Astrocyte (in vitro differentiated cells and primary cell): ENCODE measurements at regions not wholly inside any gene's neighbourhood (a gene's known extent, or its start where the extent isn't known, plus 50 kb on each side); places are given as distances from the start of the nearest gene placed in this dataset.

Experiments used
- DNase-seq: peaks from one replicate; pipeline ENCODE4 v3.0.0-alpha.2; 2010; ENCODE audit warnings: low read depth
- FAIRE-seq: peaks from 2 replicates; lab custom pipeline; 2011; peaks lifted over from hg19 to GRCh38; lab: Jason Lieb, UNC
- H2AFZ ChIP-seq: 2 replicates; pipeline ENCODE4 v1.6.0; 2012; ENCODE audit warnings: low read depth, low read length, inconsistent platforms
- H3K27ac ChIP-seq: 2 replicates; pipeline ENCODE4 v1.5.1; 2011; ENCODE audit warnings: low read depth, low read length, inconsistent platforms
- H3K27me3 ChIP-seq: 2 replicates; pipeline ENCODE4 v1.6.0; 2011; ENCODE audit warnings: low read length, inconsistent platforms; ENCODE audit not compliant: insufficient read depth
- H3K36me3 ChIP-seq: 2 replicates; pipeline ENCODE4 v1.5.1; 2011; ENCODE audit warnings: low read length, inconsistent platforms; ENCODE audit not compliant: insufficient read depth
- H3K4me1 ChIP-seq: 2 replicates; pipeline ENCODE4 v1.5.1; 2011; ENCODE audit warnings: low read length, inconsistent platforms; ENCODE audit not compliant: insufficient read depth
- H3K4me2 ChIP-seq: 2 replicates; pipeline ENCODE4 v1.6.0; 2012; ENCODE audit warnings: low read length, inconsistent platforms
- H3K4me3 ChIP-seq: 2 replicates; pipeline ENCODE4 v1.5.1; 2011; ENCODE audit warnings: low read depth, mild to moderate bottlenecking, low read length, inconsistent platforms; ENCODE audit not compliant: insufficient read depth
- H3K79me2 ChIP-seq: 2 replicates; pipeline ENCODE4 v1.6.0; 2012; ENCODE audit warnings: mild to moderate bottlenecking, low read length, inconsistent platforms; ENCODE audit not compliant: insufficient read depth
- H3K9ac ChIP-seq: 2 replicates; pipeline ENCODE4 v1.6.0; 2012; ENCODE audit warnings: mild to moderate bottlenecking, low read length, inconsistent platforms
- H3K9me3 ChIP-seq: 2 replicates; pipeline ENCODE4 v1.5.1; 2012; ENCODE audit warnings: low read depth, mild to moderate bottlenecking, low read length, inconsistent platforms; ENCODE audit not compliant: insufficient read depth
- H4K20me1 ChIP-seq: 2 replicates; pipeline ENCODE4 v1.6.0; 2012; ENCODE audit warnings: low read length, inconsistent platforms; ENCODE audit not compliant: insufficient read depth
- H3K27ac Mint-ChIP-seq: one replicate; pipeline ENCODE4 v1.8.0; 2021; ENCODE audit warnings: mild to moderate bottlenecking, mixed read lengths; ENCODE audit not compliant: unreplicated experiment
- H3K27me3 Mint-ChIP-seq: one replicate; pipeline ENCODE4 v1.8.0; 2021; ENCODE audit warnings: low read depth, mixed read lengths; ENCODE audit not compliant: unreplicated experiment
- H3K36me3 Mint-ChIP-seq: one replicate; pipeline ENCODE4 v1.8.0; 2021; ENCODE audit warnings: low read depth, mixed read lengths; ENCODE audit not compliant: unreplicated experiment
- H3K4me1 Mint-ChIP-seq: one replicate; pipeline ENCODE4 v1.8.0; 2021; ENCODE audit warnings: low read depth, mixed read lengths; ENCODE audit not compliant: unreplicated experiment
- H3K4me3 Mint-ChIP-seq: one replicate; pipeline ENCODE4 v1.8.0; 2021; ENCODE audit warnings: mild to moderate bottlenecking, moderate library complexity, mixed read lengths; ENCODE audit not compliant: unreplicated experiment
- H3K9me3 Mint-ChIP-seq: one replicate; pipeline ENCODE4 v1.8.0; 2021; ENCODE audit warnings: mild to moderate bottlenecking, mixed read lengths; ENCODE audit not compliant: unreplicated experiment
- CTCF ChIP-seq: IDR thresholded peaks from 2 replicates; pipeline ENCODE4 v1.5.1; 2011; ENCODE audit warnings: low read depth, mild to moderate bottlenecking, inconsistent platforms, low read length, moderate library complexity; ENCODE audit not compliant: insufficient read depth
- EZH2 ChIP-seq: IDR thresholded peaks from 2 replicates; pipeline ENCODE4 v1.6.1; 2012; ENCODE audit warnings: mild to moderate bottlenecking, low read length, inconsistent platforms; ENCODE audit not compliant: insufficient read depth

DNA sequence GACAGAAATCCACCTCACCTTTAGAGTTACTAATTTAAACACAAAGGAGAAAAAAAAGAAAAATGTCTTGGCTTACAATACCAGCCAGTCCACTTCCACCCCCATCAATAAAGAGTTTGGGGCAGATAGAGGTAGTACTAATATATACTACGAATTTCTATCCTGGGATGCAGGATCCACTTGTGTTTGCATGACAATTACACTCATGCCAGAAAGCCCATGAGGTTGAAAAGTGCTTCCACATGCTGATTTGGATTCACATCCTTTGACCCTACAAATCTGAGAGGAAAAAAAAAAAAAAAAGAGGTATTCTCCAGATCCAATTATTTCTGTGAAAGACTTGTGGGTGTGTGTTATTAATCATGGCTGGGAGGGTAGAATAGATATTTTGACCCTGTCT, 335.2 kb downstream of the SLITRK1 start:
- H3K4me1 ChIP-seq, result no peaks in the 10 kb centered on the region
- no peaks in the 10 kb centered on the region for H3K79me2 ChIP-seq
- Mint-ChIP-seq H3K9me3 (no peaks in the 10 kb centered on the region), H3K4me3 (no peak overlapping the region), H3K36me3 (no peaks in the 10 kb centered on the region), H3K27me3 (no peaks in the 10 kb centered on the region), H3K4me1 (no peaks in the 10 kb centered on the region), H3K27ac (no peak overlapping the region)
- no peaks in the 10 kb centered on the region for H4K20me1 ChIP-seq
- DNase-seq (no peak), FAIRE-seq (no peak)
- no peaks in the 10 kb centered on the region for H3K36me3 ChIP-seq
- no peak overlapping the region for H2AFZ ChIP-seq
- no peaks in the 10 kb centered on the region for H3K27me3 ChIP-seq
- no peak for TF ChIP-seq EZH2
- no peak for TF ChIP-seq CTCF
- H3K4me2 ChIP-seq, result no peak overlapping the region
- no peak overlapping the region for H3K9ac ChIP-seq
- no peaks in the 10 kb centered on the region for H3K9me3 ChIP-seq
- H3K4me3 ChIP-seq, result no peak overlapping the region
- no peak overlapping the region for H3K27ac ChIP-seq

GRCh38 chr13:83546476-83546875, 335.8 kb downstream of the SLITRK1 start:
- H3K27ac ChIP-seq, result no peak overlapping the region
- no peaks in the 10 kb centered on the region for H3K9me3 ChIP-seq
- no peaks in the 10 kb centered on the region for H3K36me3 ChIP-seq
- Mint-ChIP-seq H3K36me3 (no peaks in the 10 kb centered on the region), H3K4me1 (no peaks in the 10 kb centered on the region), H3K9me3 (no peaks in the 10 kb centered on the region), H3K27me3 (no peaks in the 10 kb centered on the region), H3K27ac (no peak overlapping the region), H3K4me3 (no peak overlapping the region)
- TF ChIP-seq CTCF (no peak), EZH2 (no peak)
- FAIRE-seq (no peak), DNase-seq (peak; percentile 4)
- no peak overlapping the region for H2AFZ ChIP-seq
- no peaks in the 10 kb centered on the region for H4K20me1 ChIP-seq
- H3K4me2 ChIP-seq, result no peak overlapping the region
- no peak overlapping the region for H3K9ac ChIP-seq
- H3K79me2 ChIP-seq, result no peaks in the 10 kb centered on the region
- no peak overlapping the region for H3K4me3 ChIP-seq
- H3K27me3 ChIP-seq, result no peaks in the 10 kb centered on the region
- no peaks in the 10 kb centered on the region for H3K4me1 ChIP-seq

DNA sequence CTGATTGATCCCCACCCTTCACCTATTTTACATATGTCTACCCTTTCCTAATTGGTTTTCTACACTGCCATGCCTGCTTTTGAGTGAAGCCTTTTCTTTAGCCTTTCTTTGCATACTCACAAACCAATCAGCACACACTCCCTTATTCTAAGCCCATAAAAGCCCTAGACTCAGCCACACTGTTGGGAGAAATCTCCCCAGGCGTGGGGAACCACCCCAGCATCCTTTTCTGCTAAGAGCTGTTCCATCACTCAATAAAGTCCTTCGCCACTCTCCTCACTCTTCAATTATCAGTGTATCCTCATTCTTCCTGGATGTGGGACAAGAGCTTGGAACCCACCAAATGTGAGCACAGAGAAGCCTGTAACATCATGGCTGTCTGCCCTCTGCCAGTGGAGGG, 343.6 kb downstream of the SLITRK1 start:
- Histone ChIP-seq H3K9ac (no peak overlapping the region), H3K36me3 (no peaks in the 10 kb centered on the region), H3K4me1 (no peaks in the 10 kb centered on the region), H2AFZ (no peak overlapping the region), H3K4me2 (no peak overlapping the region), H3K27me3 (no peaks in the 10 kb centered on the region), H3K4me3 (no peak overlapping the region), H3K9me3 (no peaks in the 10 kb centered on the region), H3K79me2 (no peaks in the 10 kb centered on the region), H4K20me1 (no peaks in the 10 kb centered on the region), H3K27ac (no peak overlapping the region)
- Mint-ChIP-seq H3K36me3 (no peaks in the 10 kb centered on the region), H3K27me3 (no peaks in the 10 kb centered on the region), H3K9me3 (peaks cover 4% of the 10 kb centered on the region), H3K4me3 (no peak overlapping the region), H3K27ac (no peak overlapping the region), H3K4me1 (no peaks in the 10 kb centered on the region)
- FAIRE-seq (no peak), DNase-seq (no peak)
- no peak for TF ChIP-seq EZH2
- no peak for TF ChIP-seq CTCF
